Parathyroid adenoma (tissue), 2 donors: ENCODE measurements at regions not wholly inside any gene's neighbourhood (a gene's known extent, or its start where the extent isn't known, plus 50 kb on each side); places are given as distances from the start of the nearest gene placed in this dataset.

ENCODE experiments used
- H2AFZ ChIP-seq: fragments of 300-600 bp; sonication (generic); one replicate; pipeline ENCODE4 v1.7.0; 2017; ENCODE audit warnings: antibody characterized with exemption, mild to moderate bottlenecking
- H3K27ac ChIP-seq: fragments of 300-600 bp; sonication (generic); one replicate; pipeline ENCODE4 v1.7.0; 2017
- H3K27me3 ChIP-seq: fragments of 300-600 bp; sonication (generic); one replicate; pipeline ENCODE4 v1.7.0; 2017; ENCODE audit warnings: low read length; ENCODE audit not compliant: control insufficient read depth, insufficient read depth
- H3K36me3 ChIP-seq: fragments of 300-600 bp; sonication (generic); one replicate; pipeline ENCODE4 v1.7.0; 2017; ENCODE audit warnings: low read length; ENCODE audit not compliant: control insufficient read depth, insufficient read depth
- H3K4me1 ChIP-seq: fragments of 300-600 bp; sonication (generic); one replicate; pipeline ENCODE4 v1.7.0; 2017; ENCODE audit warnings: control low read depth
- H3K4me2 ChIP-seq: fragments of 300-600 bp; sonication (generic); one replicate; pipeline ENCODE4 v1.7.0; 2017; ENCODE audit warnings: low read length
- H3K4me3 ChIP-seq: fragments of 300-600 bp; sonication (generic); one replicate; pipeline ENCODE4 v1.7.0; 2017; ENCODE audit warnings: low read depth, low read length
- H3K79me2 ChIP-seq: fragments of 300-600 bp; sonication (generic); one replicate; pipeline ENCODE4 v1.7.0; 2017; ENCODE audit warnings: control low read depth
- H3K9ac ChIP-seq: fragments of 300-600 bp; sonication (generic); one replicate; pipeline ENCODE4 v1.7.0; 2017; ENCODE audit warnings: mild to moderate bottlenecking
- H3K9me3 ChIP-seq: fragments of 300-600 bp; sonication (generic); one replicate; pipeline ENCODE4 v1.7.0; 2017; ENCODE audit warnings: low read length; ENCODE audit not compliant: control insufficient read depth
- TF ChIP-seq, protein P1 (sequence below): fragments of 300-600 bp; sonication (generic); IDR thresholded peaks from one replicate; pipeline ENCODE4 v1.7.0; 2017; ENCODE audit warnings: antibody characterized with exemption, mild to moderate bottlenecking
- donor health status: primary hyperparathyroidism.

- H3K4me2 ChIP-seq: no peak overlapping the region
- H2AFZ ChIP-seq: no peak overlapping the region
- TF ChIP-seq, protein P1, sequence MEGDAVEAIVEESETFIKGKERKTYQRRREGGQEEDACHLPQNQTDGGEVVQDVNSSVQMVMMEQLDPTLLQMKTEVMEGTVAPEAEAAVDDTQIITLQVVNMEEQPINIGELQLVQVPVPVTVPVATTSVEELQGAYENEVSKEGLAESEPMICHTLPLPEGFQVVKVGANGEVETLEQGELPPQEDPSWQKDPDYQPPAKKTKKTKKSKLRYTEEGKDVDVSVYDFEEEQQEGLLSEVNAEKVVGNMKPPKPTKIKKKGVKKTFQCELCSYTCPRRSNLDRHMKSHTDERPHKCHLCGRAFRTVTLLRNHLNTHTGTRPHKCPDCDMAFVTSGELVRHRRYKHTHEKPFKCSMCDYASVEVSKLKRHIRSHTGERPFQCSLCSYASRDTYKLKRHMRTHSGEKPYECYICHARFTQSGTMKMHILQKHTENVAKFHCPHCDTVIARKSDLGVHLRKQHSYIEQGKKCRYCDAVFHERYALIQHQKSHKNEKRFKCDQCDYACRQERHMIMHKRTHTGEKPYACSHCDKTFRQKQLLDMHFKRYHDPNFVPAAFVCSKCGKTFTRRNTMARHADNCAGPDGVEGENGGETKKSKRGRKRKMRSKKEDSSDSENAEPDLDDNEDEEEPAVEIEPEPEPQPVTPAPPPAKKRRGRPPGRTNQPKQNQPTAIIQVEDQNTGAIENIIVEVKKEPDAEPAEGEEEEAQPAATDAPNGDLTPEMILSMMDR: no peak
- no peaks in the 10 kb centered on the region for H3K9me3 ChIP-seq
- no peak overlapping the region for H3K9ac ChIP-seq
- H3K4me1 ChIP-seq: no peaks in the 10 kb centered on the region
- no peaks in the 10 kb centered on the region for H3K27me3 ChIP-seq
- H3K4me3 ChIP-seq: no peak overlapping the region
- no peaks in the 10 kb centered on the region for H3K36me3 ChIP-seq
- H3K27ac ChIP-seq: no peak overlapping the region
- no peaks in the 10 kb centered on the region for H3K79me2 ChIP-seq
Observed at GRCh38 chr17:27069842-27070508, 223.9 kb upstream of the WSB1 start.

DNA sequence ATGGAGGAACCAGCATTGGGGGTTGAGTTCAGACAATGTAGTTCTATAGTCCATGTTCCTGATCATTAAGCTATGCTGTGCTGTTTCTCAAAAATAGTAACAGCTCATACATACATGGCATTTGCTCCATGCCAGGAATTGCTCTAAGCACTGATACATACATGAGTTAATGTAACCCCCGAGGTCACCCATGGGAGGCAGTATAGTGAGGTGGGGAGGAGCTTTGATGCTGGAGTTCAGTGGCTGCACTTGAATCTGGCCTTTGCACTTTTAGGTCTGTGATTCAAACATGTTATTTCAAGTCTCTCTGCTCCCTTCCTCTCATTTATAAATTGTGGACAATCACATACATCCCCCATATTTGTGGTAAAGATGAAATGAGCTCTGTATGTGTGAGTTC lies 223.1 kb upstream of the WSB1 start:
- Histone ChIP-seq H3K4me3 (no peak overlapping the region), H3K9me3 (no peaks in the 10 kb centered on the region), H3K36me3 (no peaks in the 10 kb centered on the region), H2AFZ (no peak overlapping the region), H3K9ac (no peak overlapping the region), H3K27ac (no peak overlapping the region), H3K4me2 (no peak overlapping the region), H3K27me3 (no peaks in the 10 kb centered on the region), H3K79me2 (no peaks in the 10 kb centered on the region), H3K4me1 (no peaks in the 10 kb centered on the region)
- TF ChIP-seq, protein P1: no peak

DNA sequence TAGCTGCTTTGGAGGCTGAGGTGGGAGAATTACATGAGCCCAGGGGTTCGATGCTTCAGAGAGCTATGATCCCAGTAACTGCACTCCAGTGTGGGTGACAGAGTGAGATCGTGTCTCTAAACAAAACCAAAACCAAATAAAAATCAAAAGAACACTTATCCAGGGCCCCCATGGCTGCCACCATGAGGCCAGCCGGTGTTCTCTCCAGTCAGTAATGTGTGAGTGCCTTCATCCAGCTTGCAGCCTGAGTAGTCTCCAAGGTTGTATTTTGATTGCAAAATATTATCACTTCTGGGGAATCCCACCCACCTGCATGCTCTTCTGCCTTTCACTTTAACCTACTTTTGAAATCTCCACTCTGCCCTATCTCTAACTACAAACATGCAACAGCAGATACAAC lies 221.0 kb upstream of the WSB1 start:
- H3K4me3 ChIP-seq: no peak overlapping the region
- H3K4me2 ChIP-seq: no peak overlapping the region
- no peaks in the 10 kb centered on the region for H3K4me1 ChIP-seq
- TF ChIP-seq, protein P1: no peak
- no peak overlapping the region for H3K27ac ChIP-seq
- H3K9ac ChIP-seq: no peak overlapping the region
- H2AFZ ChIP-seq: no peak overlapping the region
- no peaks in the 10 kb centered on the region for H3K79me2 ChIP-seq
- H3K27me3 ChIP-seq: no peaks in the 10 kb centered on the region
- no peaks in the 10 kb centered on the region for H3K36me3 ChIP-seq
- no peaks in the 10 kb centered on the region for H3K9me3 ChIP-seq

- TF ChIP-seq, protein P1: no peak
- Histone ChIP-seq H3K9me3 (no peaks in the 10 kb centered on the region), H3K4me1 (no peaks in the 10 kb centered on the region), H2AFZ (no peak overlapping the region), H3K79me2 (no peaks in the 10 kb centered on the region), H3K4me3 (no peak overlapping the region), H3K4me2 (no peak overlapping the region), H3K27ac (no peak overlapping the region), H3K27me3 (no peaks in the 10 kb centered on the region), H3K9ac (no peak overlapping the region), H3K36me3 (no peaks in the 10 kb centered on the region)
Observed at GRCh38 chr17:27076814-27077213, 217.1 kb upstream of the WSB1 start.

GRCh38 chr17:27078296-27078695 lies 215.6 kb upstream of the WSB1 start:
- Histone ChIP-seq H3K27ac (no peak overlapping the region), H3K79me2 (no peaks in the 10 kb centered on the region), H3K36me3 (no peaks in the 10 kb centered on the region), H3K9ac (no peak overlapping the region), H3K4me2 (no peak overlapping the region), H3K4me1 (no peaks in the 10 kb centered on the region), H3K27me3 (no peaks in the 10 kb centered on the region), H3K9me3 (no peaks in the 10 kb centered on the region), H3K4me3 (no peak overlapping the region), H2AFZ (no peak overlapping the region)
- TF ChIP-seq, protein P1: no peak
